Transverse colon (tissue), 4 donors: ENCODE measurements at regions not wholly inside any gene's neighbourhood (a gene's known extent, or its start where the extent isn't known, plus 50 kb on each side); places are given as distances from the start of the nearest gene placed in this dataset.

ENCODE experiments used
- CTCF ChIP-seq, 5 experiments: fragments of 200-600 bp in 3 of 5; fragments of 450-650 bp in 2 of 5; sonication (generic) in 3 of 5; IDR thresholded peaks; 1 replicate in 2 of 5; 2 replicates in 3 of 5; pipeline ENCODE4 v1.5.1; 2016 to 2017; ENCODE audit warnings: antibody characterized with exemption in 5 of 5, inconsistent platforms in 3 of 5, mild to moderate bottlenecking in 2 of 5, moderate library complexity in 1 of 5
- EP300 ChIP-seq: sonication (generic); formaldehyde crosslinking; IDR thresholded peaks from one replicate; pipeline ENCODE4 v1.6.1; 2017; ENCODE audit warnings: antibody characterized with exemption, low read depth
- POLR2AphosphoS5 ChIP-seq, 3 donors: sonication (generic); formaldehyde crosslinking; IDR thresholded peaks; one replicate each; pipeline ENCODE4 v1.6.1; 2016; ENCODE audit warnings: antibody characterized with exemption in 3 of 3

- TF ChIP-seq CTCF (IDR thresholded peaks at IDR 0.05) (no peak), POLR2AphosphoS5 (IDR thresholded peaks at IDR 0.05) (no peak), EP300 (no peak)
Measured at GRCh38 chr13:104996022-104996421, 1539.4 kb downstream of the EFNB2 start.
